ENCODE measurements at regions not wholly inside any gene's neighbourhood (a gene's known extent, or its start where the extent isn't known, plus 50 kb on each side); places are given as distances from the start of the nearest gene placed in this dataset.

GRCh38 chr7:88515301-88515700 is 208.6 kb upstream of the STEAP4 start:
- intact Hi-C loops (cut with micrococcal nuclease) (no loop called here), dilution Hi-C loops (cut with MboI; ENCODE audit: extremely low pct_ligation_motif_present, low sequenced_read_pairs) (no loop called here)
- no peaks in the 10 kb centered on the region for H3K4me1 ChIP-seq (ENCODE audit: control insufficient read depth, extremely low read depth, insufficient read depth, low read length)
- H4K20me1 ChIP-seq (replicated peaks; ENCODE audit: control insufficient read depth, extremely low read depth, insufficient read depth, low read length) = no peaks in the 10 kb centered on the region
- POLR2A ChIA-PET = no interaction called here
- H3K9ac ChIP-seq (replicated peaks; ENCODE audit: extremely low read depth, insufficient read depth, low read length) = no peak overlapping the region
- no peak overlapping the region for H3K4me2 ChIP-seq (ENCODE audit: insufficient read depth, low read length)
- TF ChIP-seq POLR2A (IDR thresholded peaks at IDR 0.05; ENCODE audit: low read depth, low read length) = no peak
- TF ChIP-seq MAX (IDR thresholded peaks at IDR 0.05; ENCODE audit: insufficient read depth, insufficient read length) = no peak
- TF ChIP-seq MYC (IDR thresholded peaks at IDR 0.05; ENCODE audit: low read depth, low read length) = no peak
- TF ChIP-seq FOS (IDR thresholded peaks at IDR 0.05; ENCODE audit: borderline replicate concordance, insufficient read depth, low read length) = no peak
- TF ChIP-seq GATA2 (IDR thresholded peaks at IDR 0.05; ENCODE audit: insufficient read depth, insufficient read length, low read depth, low read length) = no peak
- TF ChIP-seq JUN (IDR thresholded peaks at IDR 0.05; ENCODE audit: borderline replicate concordance, insufficient read depth, insufficient read length, low read depth) = no peak
- TF ChIP-seq CTCF (IDR thresholded peaks at IDR 0.05; ENCODE audit: extremely low read depth in 1 of 2, insufficient read depth in 1 of 2, low read depth in 1 of 2, low read length in 2 of 2) = no peak
- no peak for TF ChIP-seq EZH2 (IDR thresholded peaks at IDR 0.05; ENCODE audit: borderline replicate concordance, low read depth, low read length, severe bottlenecking)
- no peak for TF ChIP-seq POLR2AphosphoS5 (IDR thresholded peaks at IDR 0.05; ENCODE audit: insufficient read depth, low read depth, low read length)
- no peak overlapping the region for H3K4me3 ChIP-seq (replicated peaks in 1 of 3; ENCODE audit: insufficient read depth in 1 of 3, low read depth in 1 of 3, low read length in 3 of 3)
- no peak overlapping the region for H3K27ac ChIP-seq (ENCODE audit: insufficient read depth, low read depth, low read length)
- no peak overlapping the region for H2AFZ ChIP-seq (ENCODE audit: low read depth, low read length)
- DNase-seq (ENCODE audit: low read depth, low spot score) (no peak), FAIRE-seq (no peak)
- H3K36me3 ChIP-seq (ENCODE audit: control insufficient read depth in 2 of 2, extremely low read depth in 1 of 2, insufficient read depth in 2 of 2, low read length in 2 of 2) = no peaks in the 10 kb centered on the region
- CTCF ChIA-PET = no interaction called here
- no peaks in the 10 kb centered on the region for H3K9me1 ChIP-seq (replicated peaks; ENCODE audit: control insufficient read depth, extremely low read depth, insufficient read depth, low read length)
- no peaks in the 10 kb centered on the region for H3K9me3 ChIP-seq (replicated peaks; ENCODE audit: control insufficient read depth, insufficient read depth, low read length)
- no TSS peak for BruUV-seq (replicated peaks)
- no peaks in the 10 kb centered on the region for H3K79me2 ChIP-seq (ENCODE audit: control insufficient read depth, insufficient read depth, low read length)
- no peaks in the 10 kb centered on the region for H3K27me3 ChIP-seq (ENCODE audit: control insufficient read depth in 2 of 2, insufficient read depth in 2 of 2, low read length in 2 of 2)
